ENCODE measurements at regions not wholly inside any gene's neighbourhood (a gene's known extent, or its start where the extent isn't known, plus 50 kb on each side); places are given as distances from the start of the nearest gene placed in this dataset.
"Not testable (repeated sequence)": the region's sequence is repeated elsewhere in the genome, so short reads cannot be mapped to it uniquely, and the experiment has no call there.

- Mint-ChIP-seq H3K4me3 (no peak overlapping the region), H3K27me3 (no peaks in the 10 kb centered on the region), H3K4me1 (no peaks in the 10 kb centered on the region), H3K9me3 (peaks cover 3% of the 10 kb centered on the region), H3K27ac (no peak overlapping the region), H3K36me3 (ENCODE audit: low read depth) (no peaks in the 10 kb centered on the region)
- intact Hi-C loops (cut with micrococcal nuclease): no loop called here
- CTCF ChIA-PET: no interaction called here
- no peak for DNase-seq
- ATAC-seq (ENCODE audit: low read depth): no peak
- POLR2A ChIA-PET: no interaction called here
- no peak for TF ChIP-seq CTCF (IDR thresholded peaks at IDR 0.05)
Observed at GRCh38 chr6:120451508-120451907, 882.8 kb downstream of the TBC1D32 start.

DNA sequence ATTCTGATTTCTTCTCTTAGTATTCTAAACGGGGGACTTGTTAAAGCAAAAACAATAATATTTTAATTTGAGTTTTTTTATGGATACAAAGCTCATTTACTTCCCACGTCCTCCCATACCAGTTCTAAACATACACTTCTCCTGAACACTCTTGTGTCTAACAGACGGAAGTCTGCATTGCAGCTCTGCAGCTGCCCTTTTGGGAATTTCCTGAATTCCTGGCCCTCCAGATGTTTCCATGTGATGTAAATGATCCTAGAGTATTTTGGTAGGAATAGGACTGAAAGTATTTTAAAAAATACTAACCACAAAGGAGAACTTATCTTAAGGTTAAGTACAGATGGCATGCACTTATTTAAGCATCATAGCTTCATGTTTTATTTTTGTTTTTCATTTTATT lies 886.7 kb downstream of the TBC1D32 start:
- intact Hi-C loops (cut with micrococcal nuclease): no loop called here
- Mint-ChIP-seq H3K27me3 (no peaks in the 10 kb centered on the region), H3K36me3 (ENCODE audit: low read depth) (no peaks in the 10 kb centered on the region), H3K9me3 (no peaks in the 10 kb centered on the region), H3K27ac (no peak overlapping the region), H3K4me1 (no peaks in the 10 kb centered on the region), H3K4me3 (no peak overlapping the region)
- no peak for DNase-seq
- no peak for TF ChIP-seq CTCF (IDR thresholded peaks at IDR 0.05)
- ATAC-seq (ENCODE audit: low read depth): no peak
- CTCF ChIA-PET: no interaction called here
- POLR2A ChIA-PET: no interaction called here

GRCh38 chr6:120432840-120433239 lies 901.4 kb downstream of the TBC1D32 start:
- H3K36me3 Mint-ChIP-seq (ENCODE audit: low read depth); H3K27me3 Mint-ChIP-seq; H3K27ac Mint-ChIP-seq; CTCF ChIA-PET; H3K4me1 Mint-ChIP-seq; H3K4me3 Mint-ChIP-seq; ATAC-seq (ENCODE audit: low read depth); DNase-seq; POLR2A ChIA-PET; H3K9me3 Mint-ChIP-seq; intact Hi-C loops (cut with micrococcal nuclease): not testable (repeated sequence)

GRCh38 chr6:120431841-120432240 lies 902.4 kb downstream of the TBC1D32 start:
- H3K4me3 Mint-ChIP-seq: no peak overlapping the region
- intact Hi-C loops (cut with micrococcal nuclease): no loop called here
- ChIA-PET CTCF (no interaction called here), POLR2A (no interaction called here)
- H3K9me3 Mint-ChIP-seq: no peaks in the 10 kb centered on the region
- H3K27me3 Mint-ChIP-seq: no peaks in the 10 kb centered on the region
- no peak for TF ChIP-seq CTCF (IDR thresholded peaks at IDR 0.05)
- H3K27ac Mint-ChIP-seq: no peak overlapping the region
- ATAC-seq (ENCODE audit: low read depth) (no peak), DNase-seq (no peak)
- H3K36me3 Mint-ChIP-seq (ENCODE audit: low read depth): no peaks in the 10 kb centered on the region
- no peaks in the 10 kb centered on the region for H3K4me1 Mint-ChIP-seq

- Mint-ChIP-seq H3K27ac (no peak overlapping the region), H3K27me3 (no peaks in the 10 kb centered on the region), H3K36me3 (ENCODE audit: low read depth) (no peaks in the 10 kb centered on the region), H3K4me1 (no peaks in the 10 kb centered on the region), H3K4me3 (no peak overlapping the region), H3K9me3 (no peaks in the 10 kb centered on the region)
- no peak for TF ChIP-seq CTCF (IDR thresholded peaks at IDR 0.05)
- POLR2A ChIA-PET: no interaction called here
- intact Hi-C loops (cut with micrococcal nuclease): no loop called here
- CTCF ChIA-PET: no interaction called here
- no peak for DNase-seq
- ATAC-seq (ENCODE audit: low read depth): no peak
Observed at GRCh38 chr6:120411394-120411793, 922.9 kb downstream of the TBC1D32 start.

GRCh38 chr6:120410586-120410985 lies 923.7 kb downstream of the TBC1D32 start:
- Mint-ChIP-seq H3K36me3 (ENCODE audit: low read depth) (no peaks in the 10 kb centered on the region), H3K4me1 (no peaks in the 10 kb centered on the region), H3K27ac (no peak overlapping the region), H3K27me3 (no peaks in the 10 kb centered on the region), H3K4me3 (no peak overlapping the region), H3K9me3 (no peaks in the 10 kb centered on the region)
- intact Hi-C loops (cut with micrococcal nuclease): no loop called here
- DNase-seq (no peak), ATAC-seq (ENCODE audit: low read depth) (no peak)
- CTCF ChIA-PET: no interaction called here
- POLR2A ChIA-PET: no interaction called here
- no peak for TF ChIP-seq CTCF (IDR thresholded peaks at IDR 0.05)
